ENCODE measurements at regions not wholly inside any gene's neighbourhood (a gene's known extent, or its start where the extent isn't known, plus 50 kb on each side); places are given as distances from the start of the nearest gene placed in this dataset.

- Histone ChIP-seq H2AFZ (no peak overlapping the region), H3K36me3 (ENCODE audit: low read depth) (no peaks in the 10 kb centered on the region), H3K79me2 (ENCODE audit: insufficient read depth) (no peaks in the 10 kb centered on the region), H3K4me3 (no peak overlapping the region), H3K9me2 (ENCODE audit: insufficient read depth) (no peaks in the 10 kb centered on the region; the same call in 1 of the 2 replicates), H3K27ac (no peak overlapping the region), H3K4me1 (ENCODE audit: insufficient read depth) (no peaks in the 10 kb centered on the region), H3K4me2 (ENCODE audit: unreplicated experiment) (no peak overlapping the region), H3K27me3 (replicated peaks; ENCODE audit: insufficient read depth) (no peaks in the 10 kb centered on the region), H4K20me1 (ENCODE audit: insufficient read depth) (no peaks in the 10 kb centered on the region), H3K9ac (no peak overlapping the region), H3K9me3 (ENCODE audit: low read depth) (no peaks in the 10 kb centered on the region), H3F3A (ENCODE audit: insufficient read depth) (no peaks in the 10 kb centered on the region)
- TF ChIP-seq EZH2phosphoT487 (IDR thresholded peaks at IDR 0.05; ENCODE audit: insufficient read depth, low read depth) (no peak), EZH2 (IDR thresholded peaks at IDR 0.05; ENCODE audit: insufficient read depth, poor library complexity, severe bottlenecking) (no peak)
- 19 to 26% methylated on average over 5 of the region's 5 CpGs for WGBS, 2 experiments (ENCODE audit: low coverage in 1 of 2, low lambda C conversion rate in 2 of 2, missing lambda C conversion rate in 2 of 2)
- DNase-seq, result no peak
- in situ Hi-C loops (cut with MboI), result no loop called here
These were observed 645.8 kb downstream of the C6orf118 start for GRCh38 chr6:164663634-164664033.

DNA sequence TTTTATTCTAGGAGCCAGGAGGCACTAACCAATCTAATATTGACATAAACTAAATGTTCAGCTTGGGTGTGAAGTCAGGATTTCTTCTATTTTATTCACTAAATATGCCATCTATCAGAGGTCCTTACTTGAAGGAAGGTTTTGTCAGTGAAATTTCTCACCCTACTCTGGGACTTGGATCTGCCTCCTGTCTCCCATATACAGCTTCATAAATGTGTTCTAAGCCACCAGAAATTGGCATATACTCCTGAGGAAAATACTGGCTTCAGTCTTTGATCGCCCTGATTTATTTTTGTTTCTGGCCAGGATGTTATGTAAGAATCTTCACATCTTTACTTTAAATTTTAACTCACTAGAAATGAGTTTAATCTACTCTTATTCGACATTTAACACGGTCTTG lies 647.7 kb downstream of the C6orf118 start:
- Histone ChIP-seq H3K4me3 (no peak overlapping the region), H4K20me1 (ENCODE audit: insufficient read depth) (no peaks in the 10 kb centered on the region), H3K36me3 (ENCODE audit: low read depth) (no peaks in the 10 kb centered on the region), H3K79me2 (ENCODE audit: insufficient read depth) (no peaks in the 10 kb centered on the region), H3F3A (ENCODE audit: insufficient read depth) (no peaks in the 10 kb centered on the region), H3K9me3 (ENCODE audit: low read depth) (no peaks in the 10 kb centered on the region), H2AFZ (no peak overlapping the region), H3K4me2 (ENCODE audit: unreplicated experiment) (no peak overlapping the region), H3K9ac (no peak overlapping the region), H3K27me3 (replicated peaks; ENCODE audit: insufficient read depth) (no peaks in the 10 kb centered on the region), H3K9me2 (ENCODE audit: insufficient read depth) (no peaks in the 10 kb centered on the region; the same call in 1 of the 2 replicates), H3K4me1 (ENCODE audit: insufficient read depth) (no peaks in the 10 kb centered on the region), H3K27ac (no peak overlapping the region)
- TF ChIP-seq EZH2phosphoT487 (IDR thresholded peaks at IDR 0.05; ENCODE audit: insufficient read depth, low read depth) (no peak), EZH2 (IDR thresholded peaks at IDR 0.05; ENCODE audit: insufficient read depth, poor library complexity, severe bottlenecking) (no peak)
- no peak for DNase-seq
- WGBS, 2 experiments (ENCODE audit: low coverage in 1 of 2, low lambda C conversion rate in 2 of 2, missing lambda C conversion rate in 2 of 2), result 17 to 20% methylated on average over 3 of the region's 3 CpGs
- in situ Hi-C loops (cut with MboI), result no loop called here

GRCh38 chr6:164660781-164661180 lies 648.6 kb downstream of the C6orf118 start:
- in situ Hi-C loops (cut with MboI), result no loop called here
- H3K9me2 ChIP-seq (ENCODE audit: insufficient read depth), result no peaks in the 10 kb centered on the region; the same call in 1 of the 2 replicates
- H3F3A ChIP-seq (ENCODE audit: insufficient read depth), result no peaks in the 10 kb centered on the region
- no peak overlapping the region for H3K9ac ChIP-seq
- 12 to 16% methylated on average over 1 of the region's 1 CpG for WGBS, 2 experiments (ENCODE audit: low coverage in 1 of 2, low lambda C conversion rate in 2 of 2, missing lambda C conversion rate in 2 of 2)
- H3K36me3 ChIP-seq (ENCODE audit: low read depth), result no peaks in the 10 kb centered on the region
- no peaks in the 10 kb centered on the region for H3K9me3 ChIP-seq (ENCODE audit: low read depth)
- no peaks in the 10 kb centered on the region for H3K79me2 ChIP-seq (ENCODE audit: insufficient read depth)
- H3K4me3 ChIP-seq, result no peak overlapping the region
- no peaks in the 10 kb centered on the region for H3K4me1 ChIP-seq (ENCODE audit: insufficient read depth)
- H2AFZ ChIP-seq, result no peak overlapping the region
- DNase-seq, result no peak
- H3K4me2 ChIP-seq (ENCODE audit: unreplicated experiment), result no peak overlapping the region
- no peaks in the 10 kb centered on the region for H3K27me3 ChIP-seq (replicated peaks; ENCODE audit: insufficient read depth)
- TF ChIP-seq EZH2 (IDR thresholded peaks at IDR 0.05; ENCODE audit: insufficient read depth, poor library complexity, severe bottlenecking) (no peak), EZH2phosphoT487 (IDR thresholded peaks at IDR 0.05; ENCODE audit: insufficient read depth, low read depth) (no peak)
- no peak overlapping the region for H3K27ac ChIP-seq
- no peaks in the 10 kb centered on the region for H4K20me1 ChIP-seq (ENCODE audit: insufficient read depth)

DNA sequence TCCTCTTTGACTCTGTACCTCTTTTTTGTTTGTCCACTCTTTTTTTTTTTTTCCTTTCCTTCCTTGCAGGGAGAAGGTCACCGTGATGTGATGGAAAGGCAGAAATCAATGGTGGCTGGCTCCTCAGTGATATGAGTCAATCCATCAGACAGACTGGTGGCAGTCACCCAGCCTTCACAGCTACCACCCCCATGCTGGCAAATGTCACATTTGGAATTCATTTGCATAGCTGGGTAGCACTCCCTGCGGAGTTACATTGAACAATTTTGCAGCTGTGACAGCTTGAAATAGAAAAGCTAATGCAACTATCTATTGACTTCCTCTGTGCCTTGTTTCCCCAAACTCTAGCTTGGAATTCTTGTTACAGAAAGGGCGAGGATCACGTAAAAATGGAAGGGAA lies 668.4 kb downstream of the C6orf118 start:
- Histone ChIP-seq H3K9me3 (ENCODE audit: low read depth) (no peaks in the 10 kb centered on the region), H3K36me3 (ENCODE audit: low read depth) (no peaks in the 10 kb centered on the region), H3K9ac (no peak overlapping the region), H3F3A (ENCODE audit: insufficient read depth) (no peaks in the 10 kb centered on the region), H3K9me2 (ENCODE audit: insufficient read depth) (no peaks in the 10 kb centered on the region), H3K4me1 (ENCODE audit: insufficient read depth) (no peaks in the 10 kb centered on the region), H3K4me2 (ENCODE audit: unreplicated experiment) (no peak overlapping the region), H3K79me2 (ENCODE audit: insufficient read depth) (no peaks in the 10 kb centered on the region), H2AFZ (no peak overlapping the region), H3K27me3 (replicated peaks; ENCODE audit: insufficient read depth) (no peaks in the 10 kb centered on the region), H3K4me3 (no peak overlapping the region), H3K27ac (no peak overlapping the region), H4K20me1 (ENCODE audit: insufficient read depth) (no peaks in the 10 kb centered on the region)
- in situ Hi-C loops (cut with MboI), result no loop called here
- WGBS, 2 experiments (ENCODE audit: low coverage in 1 of 2, low lambda C conversion rate in 2 of 2, missing lambda C conversion rate in 2 of 2), result 0 to 3% methylated on average over 4 of the region's 4 CpGs
- TF ChIP-seq EZH2phosphoT487 (IDR thresholded peaks at IDR 0.05; ENCODE audit: insufficient read depth, low read depth), result no peak
- DNase-seq, result no peak

GRCh38 chr6:164628302-164628931 lies 681.0 kb downstream of the C6orf118 start:
- Histone ChIP-seq H3K79me2 (ENCODE audit: insufficient read depth) (no peaks in the 10 kb centered on the region), H3K4me1 (ENCODE audit: insufficient read depth) (no peaks in the 10 kb centered on the region), H3F3A (ENCODE audit: insufficient read depth) (no peaks in the 10 kb centered on the region), H3K27me3 (replicated peaks; ENCODE audit: insufficient read depth) (no peaks in the 10 kb centered on the region), H3K9ac (no peak overlapping the region), H3K9me3 (ENCODE audit: low read depth) (no peaks in the 10 kb centered on the region), H3K27ac (no peak overlapping the region), H3K9me2 (ENCODE audit: insufficient read depth) (no peaks in the 10 kb centered on the region), H2AFZ (no peak overlapping the region), H3K4me2 (ENCODE audit: unreplicated experiment) (no peak overlapping the region), H4K20me1 (ENCODE audit: insufficient read depth) (no peaks in the 10 kb centered on the region), H3K4me3 (no peak overlapping the region), H3K36me3 (ENCODE audit: low read depth) (no peaks in the 10 kb centered on the region)
- 79 to 84% methylated on average over 2 of the region's 2 CpGs for WGBS, 2 experiments (ENCODE audit: low coverage in 1 of 2, low lambda C conversion rate in 2 of 2, missing lambda C conversion rate in 2 of 2)
- TF ChIP-seq EZH2phosphoT487 (IDR thresholded peaks at IDR 0.05; ENCODE audit: insufficient read depth, low read depth) (no peak), EZH2 (IDR thresholded peaks at IDR 0.05; ENCODE audit: insufficient read depth, poor library complexity, severe bottlenecking) (no peak)
- no peak for DNase-seq
- in situ Hi-C loops (cut with MboI), result no loop called here
